ENCODE measurements at regions not wholly inside any gene's neighbourhood (a gene's known extent, or its start where the extent isn't known, plus 50 kb on each side); places are given as distances from the start of the nearest gene placed in this dataset.

GRCh38 chr1:55588309-55588708 is 373.1 kb upstream of the USP24 start:
- no peak for DNase-seq (ENCODE audit: low read depth)
- in situ Hi-C loops (cut with HindIII; ENCODE audit: low sequenced_read_pairs): loop anchor here (5.0 kb wide), 1 partner anchor 36 kb away; no protein-coding TSS in a partner anchor
- TF ChIP-seq CTCF (IDR thresholded peaks at IDR 0.05; ENCODE audit: low read depth, low read length, missing control alignments): no peak
- H3K4me3 ChIP-seq (ENCODE audit: low read depth, low read length): no peak overlapping the region

GRCh38 chr1:55586771-55587170 is 371.6 kb upstream of the USP24 start:
- no peak for TF ChIP-seq CTCF (IDR thresholded peaks at IDR 0.05; ENCODE audit: low read depth, low read length, missing control alignments)
- no peak overlapping the region for H3K4me3 ChIP-seq (ENCODE audit: low read depth, low read length)
- DNase-seq (ENCODE audit: low read depth): no peak
- in situ Hi-C loops (cut with HindIII; ENCODE audit: low sequenced_read_pairs): loop anchor here (5.0 kb wide), 1 partner anchor 34 kb away; no protein-coding TSS in a partner anchor

GRCh38 chr1:55585402-55585792 is 370.2 kb upstream of the USP24 start:
- TF ChIP-seq CTCF (IDR thresholded peaks at IDR 0.05; ENCODE audit: low read depth, low read length, missing control alignments): no peak
- H3K4me3 ChIP-seq (ENCODE audit: low read depth, low read length): no peak overlapping the region
- no peak for DNase-seq (ENCODE audit: low read depth)
- in situ Hi-C loops (cut with HindIII; ENCODE audit: low sequenced_read_pairs): loop anchor here (5.0 kb wide), 1 partner anchor 33 kb away; no protein-coding TSS in a partner anchor

GRCh38 chr1:55584526-55585401 is 369.6 kb upstream of the USP24 start:
- in situ Hi-C loops (cut with HindIII; ENCODE audit: low sequenced_read_pairs): loop anchor here (5.0 kb wide), 1 partner anchor 32 kb away; no protein-coding TSS in a partner anchor
- DNase-seq (ENCODE audit: low read depth): peak; percentile 63
- TF ChIP-seq CTCF (IDR thresholded peaks at IDR 0.05; ENCODE audit: low read depth, low read length, missing control alignments): peak; percentile 26
- no peak overlapping the region for H3K4me3 ChIP-seq (ENCODE audit: low read depth, low read length)

- no peak for TF ChIP-seq CTCF (IDR thresholded peaks at IDR 0.05; ENCODE audit: low read depth, low read length, missing control alignments)
- in situ Hi-C loops (cut with HindIII; ENCODE audit: low sequenced_read_pairs): no loop called here
- no peak overlapping the region for H3K4me3 ChIP-seq (ENCODE audit: low read depth, low read length)
- DNase-seq (ENCODE audit: low read depth): no peak
These were observed 366.9 kb upstream of the USP24 start for GRCh38 chr1:55582084-55582483.

- in situ Hi-C loops (cut with HindIII; ENCODE audit: low sequenced_read_pairs): no loop called here
- TF ChIP-seq CTCF (IDR thresholded peaks at IDR 0.05; ENCODE audit: low read depth, low read length, missing control alignments): no peak
- no peak for DNase-seq (ENCODE audit: low read depth)
These were observed 365.7 kb upstream of the USP24 start for GRCh38 chr1:55580845-55581332.

More at GRCh38 chr1:55580845-55581332, 365.7 kb upstream of the USP24 start:
- no peak overlapping the region for H3K4me3 ChIP-seq (ENCODE audit: low read depth, low read length)

Data from astrocyte of the cerebellum (primary cell).